ENCODE measurements at regions not wholly inside any gene's neighbourhood (a gene's known extent, or its start where the extent isn't known, plus 50 kb on each side); places are given as distances from the start of the nearest gene placed in this dataset.

- TF ChIP-seq ZBTB33 (CRISPR knock-in tag; IDR thresholded peaks at IDR 0.05) = no peak
- no peak for TF ChIP-seq ZEB2 (IDR thresholded peaks at IDR 0.05)
- no peak for TF ChIP-seq ZBTB43 (CRISPR knock-in tag; IDR thresholded peaks at IDR 0.05)
- no peak for TF ChIP-seq ARID2 (IDR thresholded peaks at IDR 0.05)
- no peak for TF ChIP-seq FIP1L1 (IDR thresholded peaks at IDR 0.05; ENCODE audit: low read depth, low read length, poor library complexity, severe bottlenecking)
- no peak for TF ChIP-seq RBM34 (IDR thresholded peaks at IDR 0.05; ENCODE audit: borderline replicate concordance, insufficient read depth, low read length)
Observed at GRCh38 chr15:97078591-97078990, 748.1 kb downstream of the NR2F2 start (continued).

GRCh38 chr15:97081666-97082226, 751.2 kb downstream of the NR2F2 start:
- H3K9me1 ChIP-seq (ENCODE audit: control insufficient read depth, insufficient read depth, low read length) = no peaks in the 10 kb centered on the region
- no peak for FAIRE-seq
- in situ Hi-C loops (cut with MboI) (no loop called here), intact Hi-C loops (cut with micrococcal nuclease) (no loop called here)
- no peaks in the 10 kb centered on the region for H3K9me3 ChIP-seq (replicated peaks; ENCODE audit: control insufficient read depth, insufficient read depth, low read depth, low read length)
- H3K4me1 ChIP-seq (replicated peaks in 1 of 2; ENCODE audit: control insufficient read depth in 2 of 2, insufficient read depth in 2 of 2, low read length in 2 of 2) = no peaks in the 10 kb centered on the region
- WGBS (ENCODE audit: insufficient coverage, low coverage, missing lambda C conversion rate) = 2% methylated on average over 6 of the region's 6 CpGs
- ChIA-PET POLR2A (interaction anchor here (0.6 to 0.7 kb wide), 2 partner anchors 30 to 729 kb away, joined by 3 read pairs; no protein-coding TSS in a partner anchor), CTCF (ENCODE audit: low intra/inter-chr PET ratio) (no interaction called here)
- no peak for ATAC-seq
- no TSS peak for BruUV-seq (replicated peaks)
- no peak overlapping the region for H3K27ac ChIP-seq (ENCODE audit: extremely low read depth, low read depth, low read length)
- H3K36me3 ChIP-seq (ENCODE audit: control insufficient read depth, insufficient read depth, low read length) = no peaks in the 10 kb centered on the region
- H4K20me1 ChIP-seq (replicated peaks; ENCODE audit: control insufficient read depth, insufficient read depth, low read length) = no peaks in the 10 kb centered on the region
- H3K9ac ChIP-seq (ENCODE audit: insufficient read depth in 1 of 2, low read depth in 2 of 2, low read length in 2 of 2) = no peak overlapping the region
- H3K79me2 ChIP-seq (ENCODE audit: control insufficient read depth, insufficient read depth, low read length) = no peaks in the 10 kb centered on the region
- H3K27me3 ChIP-seq (ENCODE audit: control insufficient read depth in 2 of 2, insufficient read depth in 2 of 2, low read length in 2 of 2) = no peaks in the 10 kb centered on the region
- no peak overlapping the region for H2AFZ ChIP-seq (ENCODE audit: low read depth, low read length)
- DNase-seq (ENCODE audit: extremely low read depth in 1 of 4, low spot score in 3 of 4) = no peak
- no peak overlapping the region for H3K4me3 ChIP-seq
- H3K4me2 ChIP-seq (ENCODE audit: insufficient read depth, low read length) = no peak overlapping the region
- no peak for TF ChIP-seq ZNF324 (CRISPR knock-in tag; IDR thresholded peaks at IDR 0.05)
- peak; percentile 9; the same call in 1 of the 2 replicates for TF ChIP-seq MAFF (IDR thresholded peaks at IDR 0.05; ENCODE audit: low read length)
- TF ChIP-seq CTCF (IDR thresholded peaks at IDR 0.05 in 2 of 3, conservative IDR thresholded peaks at IDR 0.05 in 1 of 3; ENCODE audit: insufficient read depth in 2 of 3, low read depth in 1 of 3, low read length in 3 of 3) = no peak
- no peak for TF ChIP-seq ZNF24 (IDR thresholded peaks at IDR 0.05)
- no peak for TF ChIP-seq CEBPB (tag; IDR thresholded peaks at IDR 0.05)
- TF ChIP-seq ZBTB9 (CRISPR knock-in tag; IDR thresholded peaks at IDR 0.05) = no peak
- no peak for TF ChIP-seq ZNF589 (CRISPR knock-in tag; IDR thresholded peaks at IDR 0.05; ENCODE audit: low read depth)
- no peak for TF ChIP-seq MAFK (IDR thresholded peaks at IDR 0.05; ENCODE audit: low read length)

Measured in K562 (cell line).